ENCODE measurements at regions not wholly inside any gene's neighbourhood (a gene's known extent, or its start where the extent isn't known, plus 50 kb on each side); places are given as distances from the start of the nearest gene placed in this dataset.

DNA sequence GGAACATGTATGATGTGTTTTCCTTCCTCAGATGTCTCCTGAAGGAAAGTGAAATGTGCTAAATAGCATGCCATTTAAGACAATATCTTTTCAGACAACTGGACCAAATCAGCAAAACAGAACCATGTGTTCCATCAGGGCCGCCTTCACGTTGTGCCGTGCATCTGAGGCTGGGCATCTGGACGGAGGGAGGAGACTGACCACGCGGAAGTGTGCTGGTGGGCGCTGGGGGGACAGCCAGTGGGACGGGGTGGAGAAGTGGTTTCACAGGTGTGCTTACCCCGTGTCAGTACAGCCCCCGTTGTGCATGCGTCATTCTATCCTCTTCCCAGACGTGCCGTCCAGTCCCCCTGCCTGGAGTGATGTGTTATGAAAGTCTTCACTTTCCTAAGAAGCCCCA, 342.1 kb upstream of the FAT1 start:
- no peak for TF ChIP-seq POLR2A (IDR thresholded peaks at IDR 0.05)
- TF ChIP-seq, protein P1, sequence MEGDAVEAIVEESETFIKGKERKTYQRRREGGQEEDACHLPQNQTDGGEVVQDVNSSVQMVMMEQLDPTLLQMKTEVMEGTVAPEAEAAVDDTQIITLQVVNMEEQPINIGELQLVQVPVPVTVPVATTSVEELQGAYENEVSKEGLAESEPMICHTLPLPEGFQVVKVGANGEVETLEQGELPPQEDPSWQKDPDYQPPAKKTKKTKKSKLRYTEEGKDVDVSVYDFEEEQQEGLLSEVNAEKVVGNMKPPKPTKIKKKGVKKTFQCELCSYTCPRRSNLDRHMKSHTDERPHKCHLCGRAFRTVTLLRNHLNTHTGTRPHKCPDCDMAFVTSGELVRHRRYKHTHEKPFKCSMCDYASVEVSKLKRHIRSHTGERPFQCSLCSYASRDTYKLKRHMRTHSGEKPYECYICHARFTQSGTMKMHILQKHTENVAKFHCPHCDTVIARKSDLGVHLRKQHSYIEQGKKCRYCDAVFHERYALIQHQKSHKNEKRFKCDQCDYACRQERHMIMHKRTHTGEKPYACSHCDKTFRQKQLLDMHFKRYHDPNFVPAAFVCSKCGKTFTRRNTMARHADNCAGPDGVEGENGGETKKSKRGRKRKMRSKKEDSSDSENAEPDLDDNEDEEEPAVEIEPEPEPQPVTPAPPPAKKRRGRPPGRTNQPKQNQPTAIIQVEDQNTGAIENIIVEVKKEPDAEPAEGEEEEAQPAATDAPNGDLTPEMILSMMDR (IDR thresholded peaks at IDR 0.05): no peak
